ENCODE measurements at regions not wholly inside any gene's neighbourhood (a gene's known extent, or its start where the extent isn't known, plus 50 kb on each side); places are given as distances from the start of the nearest gene placed in this dataset.

DNA sequence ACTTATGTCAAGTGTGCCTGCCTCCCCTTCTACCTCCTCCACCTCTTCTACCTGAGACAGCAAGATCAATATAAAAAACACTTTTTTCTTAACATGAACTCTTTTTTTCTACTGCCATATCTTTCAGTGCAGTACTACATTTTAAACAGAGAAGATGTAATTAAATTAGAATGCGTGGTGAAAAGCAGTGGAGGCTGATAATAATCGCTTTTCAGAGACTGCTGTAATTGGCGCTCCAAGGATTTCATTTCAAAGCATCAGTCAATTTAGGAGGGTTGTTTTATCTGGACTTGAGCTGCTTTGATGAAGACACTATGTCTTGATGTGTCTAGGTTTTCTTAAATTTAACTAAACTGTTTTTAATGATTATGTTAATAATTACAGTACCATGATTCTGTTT is 85.3 kb upstream of the CRBN start:
- no peak overlapping the region for H3K27ac ChIP-seq
- no peak overlapping the region for H3K4me3 ChIP-seq
- H3F3A ChIP-seq (ENCODE audit: insufficient read depth, low read depth), result no peaks in the 10 kb centered on the region
- CTCF ChIA-PET, result no interaction called here
- no peaks in the 10 kb centered on the region for H4K20me1 ChIP-seq (ENCODE audit: insufficient read depth)
- no peaks in the 10 kb centered on the region for H3K4me1 ChIP-seq (replicated peaks; ENCODE audit: insufficient read depth)
- no peaks in the 10 kb centered on the region for H3K9me3 ChIP-seq (ENCODE audit: insufficient read depth, low read depth)
- no peaks in the 10 kb centered on the region for H3K9me2 ChIP-seq (ENCODE audit: insufficient read depth)
- no peaks in the 10 kb centered on the region for H3K27me3 ChIP-seq (ENCODE audit: insufficient read depth, low read depth)
- no peaks in the 10 kb centered on the region for H3K79me2 ChIP-seq (ENCODE audit: low read depth)
- POLR2A ChIA-PET (ENCODE audit: unreplicated experiment), result no interaction called here
- intact Hi-C loops (cut with micrococcal nuclease; ENCODE audit: unreplicated experiment), result no loop called here
- H2AFZ ChIP-seq, result no peak overlapping the region
- no peak overlapping the region for H3K4me2 ChIP-seq
- no TSS peak for BruUV-seq (replicated peaks)
- TF ChIP-seq, protein P1, sequence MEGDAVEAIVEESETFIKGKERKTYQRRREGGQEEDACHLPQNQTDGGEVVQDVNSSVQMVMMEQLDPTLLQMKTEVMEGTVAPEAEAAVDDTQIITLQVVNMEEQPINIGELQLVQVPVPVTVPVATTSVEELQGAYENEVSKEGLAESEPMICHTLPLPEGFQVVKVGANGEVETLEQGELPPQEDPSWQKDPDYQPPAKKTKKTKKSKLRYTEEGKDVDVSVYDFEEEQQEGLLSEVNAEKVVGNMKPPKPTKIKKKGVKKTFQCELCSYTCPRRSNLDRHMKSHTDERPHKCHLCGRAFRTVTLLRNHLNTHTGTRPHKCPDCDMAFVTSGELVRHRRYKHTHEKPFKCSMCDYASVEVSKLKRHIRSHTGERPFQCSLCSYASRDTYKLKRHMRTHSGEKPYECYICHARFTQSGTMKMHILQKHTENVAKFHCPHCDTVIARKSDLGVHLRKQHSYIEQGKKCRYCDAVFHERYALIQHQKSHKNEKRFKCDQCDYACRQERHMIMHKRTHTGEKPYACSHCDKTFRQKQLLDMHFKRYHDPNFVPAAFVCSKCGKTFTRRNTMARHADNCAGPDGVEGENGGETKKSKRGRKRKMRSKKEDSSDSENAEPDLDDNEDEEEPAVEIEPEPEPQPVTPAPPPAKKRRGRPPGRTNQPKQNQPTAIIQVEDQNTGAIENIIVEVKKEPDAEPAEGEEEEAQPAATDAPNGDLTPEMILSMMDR (conservative IDR thresholded peaks at IDR 0.05), result no peak
- TF ChIP-seq EZH2 (IDR thresholded peaks at IDR 0.05; ENCODE audit: low read depth), result no peak
- H3K36me3 ChIP-seq (ENCODE audit: low read depth), result no peaks in the 10 kb centered on the region
- no peak for DNase-seq

DNA sequence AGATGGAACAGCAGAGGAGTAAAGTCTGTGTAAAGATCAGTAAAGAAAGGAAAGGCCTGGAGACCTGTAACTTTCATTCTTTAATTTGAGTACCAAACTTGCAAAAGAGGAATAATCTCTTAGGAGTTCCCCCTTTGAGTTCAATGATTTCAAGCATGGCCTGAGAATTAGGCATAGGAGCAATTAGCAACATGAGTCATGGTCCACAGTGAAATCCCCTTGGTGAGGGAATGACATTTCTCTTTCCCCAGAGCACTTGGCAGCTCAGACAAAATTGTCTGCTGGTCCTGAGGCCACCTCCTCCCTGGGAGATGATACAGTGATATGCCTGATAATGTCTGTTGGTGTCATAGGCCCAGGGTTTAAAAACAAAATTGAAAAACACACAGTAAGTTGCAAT is 81.4 kb upstream of the CRBN start:
- Histone ChIP-seq H3K9me2 (ENCODE audit: insufficient read depth) (no peaks in the 10 kb centered on the region), H3K4me3 (no peak overlapping the region), H3K27me3 (ENCODE audit: insufficient read depth, low read depth) (no peaks in the 10 kb centered on the region), H2AFZ (no peak overlapping the region), H3K27ac (no peak overlapping the region), H3K36me3 (ENCODE audit: low read depth) (no peaks in the 10 kb centered on the region), H3F3A (ENCODE audit: insufficient read depth, low read depth) (no peaks in the 10 kb centered on the region), H3K4me2 (no peak overlapping the region), H3K9me3 (ENCODE audit: insufficient read depth, low read depth) (no peaks in the 10 kb centered on the region), H3K79me2 (ENCODE audit: low read depth) (no peaks in the 10 kb centered on the region), H4K20me1 (ENCODE audit: insufficient read depth) (no peaks in the 10 kb centered on the region), H3K4me1 (replicated peaks; ENCODE audit: insufficient read depth) (no peaks in the 10 kb centered on the region)
- no TSS peak for BruUV-seq (replicated peaks)
- DNase-seq, result no peak
- CTCF ChIA-PET, result no interaction called here
- TF ChIP-seq, protein P1 (conservative IDR thresholded peaks at IDR 0.05), result no peak
- TF ChIP-seq EZH2 (IDR thresholded peaks at IDR 0.05; ENCODE audit: low read depth), result no peak
- POLR2A ChIA-PET (ENCODE audit: unreplicated experiment), result no interaction called here
- intact Hi-C loops (cut with micrococcal nuclease; ENCODE audit: unreplicated experiment), result no loop called here

DNA sequence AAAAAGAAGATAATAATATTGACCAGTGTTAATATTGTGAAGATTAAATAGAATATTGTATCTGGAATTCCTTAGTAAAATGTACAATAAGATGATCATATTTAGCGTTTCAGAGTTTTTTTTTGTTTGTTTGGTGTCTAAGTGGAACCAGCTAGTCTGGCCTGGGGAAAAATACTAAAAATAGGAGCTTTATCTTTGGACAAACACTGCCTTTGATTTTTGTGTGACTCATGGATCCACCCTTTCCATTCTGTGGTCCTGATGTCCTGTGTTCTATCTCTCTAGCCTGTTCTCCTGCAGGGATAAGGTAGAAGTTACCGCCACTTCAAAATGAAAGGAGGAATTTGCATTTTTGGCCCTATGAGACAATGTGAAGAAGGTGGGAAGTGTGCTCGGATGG is 79.7 kb upstream of the CRBN start:
- H3K79me2 ChIP-seq (ENCODE audit: low read depth), result no peaks in the 10 kb centered on the region
- H2AFZ ChIP-seq, result no peak overlapping the region
- no peaks in the 10 kb centered on the region for H3K9me2 ChIP-seq (ENCODE audit: insufficient read depth)
- H3K9me3 ChIP-seq (ENCODE audit: insufficient read depth, low read depth), result no peaks in the 10 kb centered on the region
- no TSS peak for BruUV-seq (replicated peaks)
- no peaks in the 10 kb centered on the region for H3K36me3 ChIP-seq (ENCODE audit: low read depth)
- no peaks in the 10 kb centered on the region for H3K4me1 ChIP-seq (replicated peaks; ENCODE audit: insufficient read depth)
- H3K4me3 ChIP-seq, result no peak overlapping the region
- DNase-seq, result no peak
- no peaks in the 10 kb centered on the region for H4K20me1 ChIP-seq (ENCODE audit: insufficient read depth)
- no peaks in the 10 kb centered on the region for H3K27me3 ChIP-seq (ENCODE audit: insufficient read depth, low read depth)
- intact Hi-C loops (cut with micrococcal nuclease; ENCODE audit: unreplicated experiment), result no loop called here
- H3K27ac ChIP-seq, result no peak overlapping the region
- TF ChIP-seq, protein P1 (conservative IDR thresholded peaks at IDR 0.05), result no peak
- TF ChIP-seq EZH2 (IDR thresholded peaks at IDR 0.05; ENCODE audit: low read depth), result no peak
- ChIA-PET CTCF (no interaction called here), POLR2A (ENCODE audit: unreplicated experiment) (no interaction called here)
- no peak overlapping the region for H3K4me2 ChIP-seq
- H3F3A ChIP-seq (ENCODE audit: insufficient read depth, low read depth), result no peaks in the 10 kb centered on the region

Measured in PC-9 (cell line).